Mammary epithelial cell (primary cell): ENCODE measurements at regions not wholly inside any gene's neighbourhood (a gene's known extent, or its start where the extent isn't known, plus 50 kb on each side); places are given as distances from the start of the nearest gene placed in this dataset.

ENCODE experiments used
- EZH2 ChIP-seq: IDR thresholded peaks from 2 replicates; pipeline ENCODE4 v1.6.1; 2012; ENCODE audit warnings: low read length, inconsistent platforms, borderline replicate concordance
- TF ChIP-seq, protein P1 (sequence below), 2 donors: IDR thresholded peaks in 1 of 2; conservative IDR thresholded peaks in 1 of 2; 2 replicates each; pipeline ENCODE4 v1.5.1; 2011 to 2012; ENCODE audit warnings: inconsistent platforms in 2 of 2, low read length in 2 of 2, mild to moderate bottlenecking in 2 of 2, control low read depth in 1 of 2, low read depth in 1 of 2; ENCODE audit not compliant: insufficient read depth in 1 of 2; ENCODE audit errors: extremely low read depth in 1 of 2

DNA sequence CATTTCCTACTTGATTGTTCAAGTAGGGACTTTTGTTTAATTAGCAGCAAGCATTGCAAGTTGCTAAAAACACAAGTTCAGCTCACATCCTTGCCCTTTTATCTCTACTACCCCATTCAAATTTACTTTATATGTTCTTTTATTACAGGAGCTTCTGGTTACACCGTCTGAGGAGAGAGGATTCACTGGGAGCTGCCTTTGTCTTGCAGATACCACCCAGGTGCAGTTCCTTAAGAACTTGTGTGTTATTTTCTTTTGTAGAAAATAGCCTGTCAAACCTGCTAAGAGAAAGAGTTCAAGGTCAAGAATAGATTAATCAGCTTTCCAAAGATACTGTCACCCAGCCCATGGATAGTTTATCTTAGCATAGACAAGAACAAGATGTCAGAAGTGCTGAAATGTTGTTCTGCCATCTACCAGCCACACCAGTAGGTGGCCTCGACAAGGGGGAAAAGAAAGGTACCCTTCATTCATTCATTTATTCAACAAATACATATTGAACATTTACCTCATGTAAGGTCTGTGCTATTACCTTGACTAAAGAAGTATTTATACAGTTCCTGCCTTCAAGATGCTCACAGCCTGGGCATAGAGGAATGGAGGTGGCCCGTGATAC, 750.3 kb downstream of the MAT2B start:
- TF ChIP-seq, protein P1, sequence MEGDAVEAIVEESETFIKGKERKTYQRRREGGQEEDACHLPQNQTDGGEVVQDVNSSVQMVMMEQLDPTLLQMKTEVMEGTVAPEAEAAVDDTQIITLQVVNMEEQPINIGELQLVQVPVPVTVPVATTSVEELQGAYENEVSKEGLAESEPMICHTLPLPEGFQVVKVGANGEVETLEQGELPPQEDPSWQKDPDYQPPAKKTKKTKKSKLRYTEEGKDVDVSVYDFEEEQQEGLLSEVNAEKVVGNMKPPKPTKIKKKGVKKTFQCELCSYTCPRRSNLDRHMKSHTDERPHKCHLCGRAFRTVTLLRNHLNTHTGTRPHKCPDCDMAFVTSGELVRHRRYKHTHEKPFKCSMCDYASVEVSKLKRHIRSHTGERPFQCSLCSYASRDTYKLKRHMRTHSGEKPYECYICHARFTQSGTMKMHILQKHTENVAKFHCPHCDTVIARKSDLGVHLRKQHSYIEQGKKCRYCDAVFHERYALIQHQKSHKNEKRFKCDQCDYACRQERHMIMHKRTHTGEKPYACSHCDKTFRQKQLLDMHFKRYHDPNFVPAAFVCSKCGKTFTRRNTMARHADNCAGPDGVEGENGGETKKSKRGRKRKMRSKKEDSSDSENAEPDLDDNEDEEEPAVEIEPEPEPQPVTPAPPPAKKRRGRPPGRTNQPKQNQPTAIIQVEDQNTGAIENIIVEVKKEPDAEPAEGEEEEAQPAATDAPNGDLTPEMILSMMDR (conservative IDR thresholded peaks at IDR 0.05 in 1 of 2, IDR thresholded peaks at IDR 0.05 in 1 of 2; ENCODE audit: extremely low read depth in 1 of 2, insufficient read depth in 1 of 2, low read depth in 1 of 2, low read length in 2 of 2), result no peak
- no peak for TF ChIP-seq EZH2
